Endodermal cell (in vitro differentiated cells): ENCODE measurements at regions not wholly inside any gene's neighbourhood (a gene's known extent, or its start where the extent isn't known, plus 50 kb on each side); places are given as distances from the start of the nearest gene placed in this dataset.
A peak's percentile ranks its signal among the peaks of the same experiment; 100 is the strongest.

Experiments used
- DNase-seq: peaks from one replicate; pipeline ENCODE4 v3.0.0-alpha.2; 2017
- H3K27ac ChIP-seq: 2 replicates; pipeline ENCODE4 v1.5.1; 2013; ENCODE audit warnings: mild to moderate bottlenecking, low read depth, low read length, moderate library complexity
- H3K27me3 ChIP-seq: 2 replicates; pipeline ENCODE4 v1.6.1; 2013; ENCODE audit warnings: mild to moderate bottlenecking, low read length, moderate library complexity; ENCODE audit not compliant: insufficient read depth, control insufficient read depth, poor library complexity, severe bottlenecking
- H3K36me3 ChIP-seq: 2 replicates; pipeline ENCODE4 v1.7.0; 2013; ENCODE audit warnings: mild to moderate bottlenecking, low read length, moderate library complexity; ENCODE audit not compliant: control insufficient read depth, insufficient read depth
- H3K4me1 ChIP-seq: one replicate; pipeline ENCODE4 v1.7.0; 2013; ENCODE audit warnings: low read length; ENCODE audit not compliant: control insufficient read depth, insufficient read depth
- H3K4me3 ChIP-seq: 2 replicates; pipeline ENCODE4 v1.5.1; 2013; ENCODE audit warnings: mild to moderate bottlenecking, low read length, moderate library complexity
- H3K9ac ChIP-seq: 2 replicates; pipeline ENCODE4 v1.6.1; 2013; ENCODE audit warnings: mild to moderate bottlenecking, low read length, moderate library complexity; ENCODE audit not compliant: poor library complexity, severe bottlenecking; ENCODE audit errors: extremely low read depth
- H3K9me3 ChIP-seq: 2 replicates; pipeline ENCODE4 v1.6.1; 2013; ENCODE audit warnings: mild to moderate bottlenecking, low read length, moderate library complexity; ENCODE audit not compliant: control insufficient read depth
- H3K27ac Mint-ChIP-seq: 2 replicates; pipeline ENCODE4 v1.8.0; 2020; ENCODE audit warnings: mixed read lengths
- H3K27me3 Mint-ChIP-seq: 2 replicates; pipeline ENCODE4 v1.8.0; 2021; ENCODE audit warnings: mild to moderate bottlenecking, mixed read lengths; ENCODE audit not compliant: insufficient read depth
- H3K36me3 Mint-ChIP-seq: 2 replicates; pipeline ENCODE4 v1.8.0; 2020; ENCODE audit warnings: low read depth, mixed read lengths
- H3K4me1 Mint-ChIP-seq: 2 replicates; pipeline ENCODE4 v1.8.0; 2020; ENCODE audit warnings: mixed read lengths
- H3K4me3 Mint-ChIP-seq: 2 replicates; pipeline ENCODE4 v1.8.0; 2020; ENCODE audit warnings: mild to moderate bottlenecking, moderate library complexity, mixed read lengths
- H3K9me3 Mint-ChIP-seq: 2 replicates; pipeline ENCODE4 v1.8.0; 2020; ENCODE audit warnings: mild to moderate bottlenecking, mixed read lengths
- WGBS, 2 experiments: methylation state at CpG; one replicate each; pipeline versions ENCODE4 v1.1.5 to v1.1.7; 2013; ENCODE audit warnings: missing lambda C conversion rate in 2 of 2, mixed read lengths in 1 of 2; ENCODE audit not compliant: insufficient coverage in 1 of 2, insufficient read length in 1 of 2; 5-methylcytosine and 5-hydroxymethylcytosine counted together
- TF ChIP-seq, protein P1 (sequence below): fragments of 200-600 bp; sonication (generic); conservative IDR thresholded peaks from 2 replicates; pipeline ENCODE4 v1.5.0; 2021; ENCODE audit warnings: antibody characterized with exemption, mild to moderate bottlenecking

- TF ChIP-seq, protein P1, sequence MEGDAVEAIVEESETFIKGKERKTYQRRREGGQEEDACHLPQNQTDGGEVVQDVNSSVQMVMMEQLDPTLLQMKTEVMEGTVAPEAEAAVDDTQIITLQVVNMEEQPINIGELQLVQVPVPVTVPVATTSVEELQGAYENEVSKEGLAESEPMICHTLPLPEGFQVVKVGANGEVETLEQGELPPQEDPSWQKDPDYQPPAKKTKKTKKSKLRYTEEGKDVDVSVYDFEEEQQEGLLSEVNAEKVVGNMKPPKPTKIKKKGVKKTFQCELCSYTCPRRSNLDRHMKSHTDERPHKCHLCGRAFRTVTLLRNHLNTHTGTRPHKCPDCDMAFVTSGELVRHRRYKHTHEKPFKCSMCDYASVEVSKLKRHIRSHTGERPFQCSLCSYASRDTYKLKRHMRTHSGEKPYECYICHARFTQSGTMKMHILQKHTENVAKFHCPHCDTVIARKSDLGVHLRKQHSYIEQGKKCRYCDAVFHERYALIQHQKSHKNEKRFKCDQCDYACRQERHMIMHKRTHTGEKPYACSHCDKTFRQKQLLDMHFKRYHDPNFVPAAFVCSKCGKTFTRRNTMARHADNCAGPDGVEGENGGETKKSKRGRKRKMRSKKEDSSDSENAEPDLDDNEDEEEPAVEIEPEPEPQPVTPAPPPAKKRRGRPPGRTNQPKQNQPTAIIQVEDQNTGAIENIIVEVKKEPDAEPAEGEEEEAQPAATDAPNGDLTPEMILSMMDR, result no peak
- Mint-ChIP-seq H3K27me3 (no peaks in the 10 kb centered on the region), H3K4me1 (peaks cover 11% of the 10 kb centered on the region), H3K36me3 (no peaks in the 10 kb centered on the region), H3K4me3 (no peak overlapping the region), H3K27ac (no peak overlapping the region), H3K9me3 (no peaks in the 10 kb centered on the region)
- no peaks in the 10 kb centered on the region for H3K9me3 ChIP-seq
- no peak for DNase-seq
- 100% methylated on average over 1 of the region's 2 CpGs for WGBS, 2 experiments
- no peak overlapping the region for H3K27ac ChIP-seq
- no peaks in the 10 kb centered on the region for H3K36me3 ChIP-seq
- H3K4me3 ChIP-seq, result no peak overlapping the region
- no peaks in the 10 kb centered on the region for H3K27me3 ChIP-seq
- H3K4me1 ChIP-seq, result no peaks in the 10 kb centered on the region
- no peak overlapping the region for H3K9ac ChIP-seq
These were observed 107.8 kb upstream of the CHORDC1 start for GRCh38 chr11:90330632-90331031.

DNA sequence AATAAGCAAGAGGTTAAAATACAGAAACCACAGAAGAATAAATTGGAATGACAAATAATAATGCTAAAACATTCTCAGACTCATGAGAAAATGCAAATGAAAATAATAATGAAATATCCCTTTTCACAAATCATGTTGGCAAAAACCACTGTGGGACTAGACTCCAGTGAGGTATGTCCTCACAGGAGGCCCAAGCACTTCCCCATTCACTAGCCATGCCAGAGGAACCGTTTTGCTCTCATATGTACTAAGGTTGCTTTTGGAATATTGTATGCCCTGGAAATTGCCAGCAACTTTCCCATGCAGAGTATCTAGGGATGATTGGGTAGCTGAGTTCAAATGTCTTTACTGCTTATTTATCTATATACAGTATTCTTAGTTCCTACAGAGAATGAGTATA, 106.2 kb upstream of the CHORDC1 start:
- no peaks in the 10 kb centered on the region for H3K36me3 Mint-ChIP-seq
- no peak overlapping the region for H3K4me3 ChIP-seq
- peaks cover 11% of the 10 kb centered on the region for H3K4me1 Mint-ChIP-seq
- no peaks in the 10 kb centered on the region for H3K4me1 ChIP-seq
- H3K9ac ChIP-seq, result no peak overlapping the region
- no peaks in the 10 kb centered on the region for H3K27me3 Mint-ChIP-seq
- no peaks in the 10 kb centered on the region for H3K9me3 ChIP-seq
- no peaks in the 10 kb centered on the region for H3K9me3 Mint-ChIP-seq
- no peak for DNase-seq
- no peaks in the 10 kb centered on the region for H3K36me3 ChIP-seq
- WGBS, 2 experiments, result 100% methylated on average over 1 of the region's 1 CpG; no CpG with 5 or more reads in 1 of the 2 experiments
- TF ChIP-seq, protein P1, result no peak
- H3K27ac Mint-ChIP-seq, result no peak overlapping the region
- H3K4me3 Mint-ChIP-seq, result no peak overlapping the region
- no peak overlapping the region for H3K27ac ChIP-seq
- H3K27me3 ChIP-seq, result no peaks in the 10 kb centered on the region

DNA sequence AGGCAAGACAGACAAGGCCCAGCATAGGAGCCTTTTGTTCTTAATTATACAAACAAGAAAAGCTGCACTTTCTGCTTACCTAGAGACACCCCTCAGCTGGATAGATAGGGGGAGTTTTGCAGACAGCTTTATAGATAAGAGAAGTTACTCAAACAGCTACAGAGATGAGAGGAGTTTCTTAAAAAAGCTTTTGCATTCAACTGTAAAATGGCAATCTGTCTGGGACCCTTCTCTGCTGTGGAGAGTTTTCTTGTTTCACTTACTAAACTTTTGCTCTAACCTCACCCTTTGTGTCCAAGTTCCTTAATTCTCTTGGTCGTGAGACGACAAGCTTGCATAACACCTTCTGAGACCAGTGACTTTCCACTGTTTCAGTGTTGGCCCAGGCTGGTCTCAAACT, 103.8 kb upstream of the CHORDC1 start:
- 68 to 100% methylated on average over 2 of the region's 2 CpGs for WGBS, 2 experiments
- TF ChIP-seq, protein P1, result no peak
- H3K9me3 ChIP-seq, result no peaks in the 10 kb centered on the region
- Mint-ChIP-seq H3K27me3 (no peaks in the 10 kb centered on the region), H3K27ac (peak overlapping the region; percentile 78), H3K4me1 (peaks cover 11% of the 10 kb centered on the region), H3K36me3 (no peaks in the 10 kb centered on the region), H3K9me3 (no peaks in the 10 kb centered on the region), H3K4me3 (no peak overlapping the region)
- no peaks in the 10 kb centered on the region for H3K36me3 ChIP-seq
- no peaks in the 10 kb centered on the region for H3K27me3 ChIP-seq
- H3K27ac ChIP-seq, result no peak overlapping the region
- DNase-seq, result no peak
- no peaks in the 10 kb centered on the region for H3K4me1 ChIP-seq
- H3K4me3 ChIP-seq, result no peak overlapping the region
- peak overlapping the region; percentile 34 for H3K9ac ChIP-seq
